ENCODE measurements at regions not wholly inside any gene's neighbourhood (a gene's known extent, or its start where the extent isn't known, plus 50 kb on each side); places are given as distances from the start of the nearest gene placed in this dataset.
"Not testable (repeated sequence)": the region's sequence is repeated elsewhere in the genome, so short reads cannot be mapped to it uniquely, and the experiment has no call there.

DNA sequence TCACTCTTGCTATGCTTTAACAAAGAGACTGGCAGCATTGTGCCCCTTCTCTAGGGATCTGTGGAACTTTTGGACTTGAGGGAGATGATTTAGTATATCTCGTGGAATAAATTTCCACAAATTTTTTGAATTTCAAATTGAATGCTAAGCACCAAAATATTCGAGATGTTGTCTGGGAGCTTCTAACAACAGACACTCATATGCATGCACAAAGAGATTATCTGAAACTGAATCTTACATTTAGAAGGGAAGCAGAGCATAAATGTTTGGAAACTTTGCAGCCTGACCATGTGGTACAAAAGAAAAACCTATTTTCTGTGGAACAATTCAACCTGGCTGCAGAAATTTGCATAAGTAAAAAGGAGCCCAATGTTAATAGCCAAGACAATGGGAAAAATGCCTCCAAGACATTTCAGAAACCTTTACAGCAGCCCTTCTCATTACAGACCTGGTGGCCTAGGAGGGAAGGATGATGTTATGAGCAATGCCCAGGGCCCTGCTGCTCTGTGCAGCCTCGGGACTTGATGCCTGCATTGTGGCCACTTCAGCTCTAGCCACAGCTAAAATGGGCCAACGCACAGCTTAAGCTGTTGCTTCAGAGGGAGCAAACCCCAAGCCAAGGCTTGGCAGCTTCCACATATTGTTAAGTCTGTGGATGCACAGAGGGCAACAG is 285.8 kb upstream of the FAM174A start:
- DNase-seq: no peak

DNA sequence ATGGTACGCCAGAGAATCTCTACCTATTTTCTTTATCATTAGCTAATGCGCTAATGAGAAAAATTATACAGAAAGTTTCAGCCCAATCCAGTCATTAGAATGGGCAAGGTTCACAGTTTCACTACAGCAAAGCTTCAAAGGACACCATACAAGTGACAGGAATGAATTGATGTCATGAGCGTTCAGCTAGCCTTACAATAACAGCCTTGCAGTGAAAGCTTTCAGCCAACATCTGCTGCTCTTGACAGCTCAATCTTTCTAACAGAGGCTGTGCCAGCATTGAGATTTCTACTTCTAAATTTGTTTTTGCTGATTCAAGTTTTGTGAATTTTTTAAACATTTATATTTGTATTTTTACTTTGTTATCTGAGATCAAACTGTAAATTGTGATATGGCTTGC is 302.4 kb upstream of the FAM174A start:
- DNase-seq: no peak

GRCh38 chr5:100188778-100189177 is 346.4 kb upstream of the FAM174A start:
- DNase-seq: no peak

- DNase-seq: no peak
Observed at GRCh38 chr5:100188339-100188738, 346.8 kb upstream of the FAM174A start.

- no peak for DNase-seq
Observed at GRCh38 chr5:100186181-100186580, 349.0 kb upstream of the FAM174A start.

- no peak for DNase-seq
Observed at GRCh38 chr5:100182402-100182801, 352.8 kb upstream of the FAM174A start.

DNA sequence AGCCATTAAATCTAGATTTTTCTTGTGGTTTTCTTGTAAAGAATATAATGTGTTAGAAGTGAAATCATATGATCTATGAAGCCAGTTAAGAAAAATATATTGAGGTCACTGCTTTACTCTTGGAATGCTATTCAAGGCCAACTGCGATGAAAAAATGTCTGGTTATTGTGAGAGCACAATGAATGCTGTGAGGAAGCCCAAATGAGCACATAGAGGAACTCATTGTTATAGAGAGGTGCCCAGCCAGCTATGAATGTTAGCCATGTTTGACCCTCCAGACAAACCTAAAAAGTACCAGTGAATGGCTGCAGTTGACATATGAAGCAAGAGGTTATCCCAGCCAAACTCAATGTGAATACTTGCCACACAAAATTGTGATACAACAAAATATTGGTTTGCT is 359.8 kb upstream of the FAM174A start:
- no peak for DNase-seq

DNA sequence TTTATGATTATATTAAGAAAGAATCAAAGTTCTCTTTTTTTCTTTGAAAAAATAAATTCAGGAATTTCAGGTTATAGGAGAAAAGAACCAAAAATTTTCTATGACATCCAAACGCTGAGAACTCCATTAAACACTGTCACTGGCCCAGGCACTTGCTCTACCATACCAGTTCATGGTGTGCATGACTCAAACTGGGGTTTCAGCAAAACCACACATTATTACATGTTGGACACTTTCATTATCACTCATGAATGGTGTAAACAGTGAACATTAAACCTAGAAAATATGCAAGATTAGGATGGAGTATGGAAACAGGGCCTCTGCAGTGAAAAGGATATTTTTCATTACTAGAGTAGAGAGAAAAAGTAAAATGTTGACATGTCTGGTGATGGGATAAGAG is 369.9 kb upstream of the FAM174A start:
- DNase-seq: no peak

DNA sequence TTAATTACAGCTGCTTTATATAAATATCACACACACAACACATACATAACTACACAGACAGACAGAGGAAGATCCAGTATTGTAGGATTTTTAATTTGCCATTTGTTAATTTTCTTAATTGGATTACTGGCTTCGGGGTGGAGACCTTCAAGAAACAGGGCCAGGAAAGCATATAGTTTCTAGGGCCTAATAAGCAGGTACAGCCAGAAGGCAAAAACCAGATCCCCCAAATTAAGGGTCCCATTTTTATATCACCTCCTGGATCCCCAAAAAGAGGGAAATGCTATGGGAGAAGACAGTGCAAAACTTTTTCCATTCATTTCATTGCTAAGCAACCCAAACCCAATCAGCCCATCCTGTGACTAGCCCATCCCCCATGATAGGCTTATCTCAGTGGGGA is 373.3 kb upstream of the FAM174A start:
- no peak for DNase-seq

GRCh38 chr5:100157066-100157465 is 378.1 kb upstream of the FAM174A start:
- DNase-seq: no peak

DNA sequence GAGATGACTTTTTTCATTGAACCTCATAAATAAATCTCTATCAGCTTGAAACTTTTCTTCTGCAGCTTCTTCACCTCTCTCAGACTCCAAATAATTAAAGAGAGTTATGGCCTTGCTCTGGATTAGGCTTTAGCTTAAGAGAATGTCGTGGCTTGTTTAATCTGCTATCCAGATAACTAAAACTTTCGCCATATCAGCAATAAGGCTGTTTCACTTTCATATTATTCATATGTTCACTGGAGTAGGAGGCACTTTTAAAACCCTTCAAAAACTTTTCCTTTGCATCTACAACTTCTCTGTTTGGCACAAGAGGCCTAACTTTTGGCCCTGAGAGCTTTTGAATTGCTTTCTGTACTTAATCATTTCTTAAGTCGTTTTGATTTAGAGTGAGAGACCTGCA is 386.9 kb upstream of the FAM174A start:
- DNase-seq: no peak

GRCh38 chr5:100142607-100143006 is 392.6 kb upstream of the FAM174A start:
- DNase-seq: no peak

GRCh38 chr5:100131161-100131560 is 404.0 kb upstream of the FAM174A start:
- DNase-seq: no peak

GRCh38 chr5:100130307-100130706 is 404.9 kb upstream of the FAM174A start:
- no peak for DNase-seq

DNA sequence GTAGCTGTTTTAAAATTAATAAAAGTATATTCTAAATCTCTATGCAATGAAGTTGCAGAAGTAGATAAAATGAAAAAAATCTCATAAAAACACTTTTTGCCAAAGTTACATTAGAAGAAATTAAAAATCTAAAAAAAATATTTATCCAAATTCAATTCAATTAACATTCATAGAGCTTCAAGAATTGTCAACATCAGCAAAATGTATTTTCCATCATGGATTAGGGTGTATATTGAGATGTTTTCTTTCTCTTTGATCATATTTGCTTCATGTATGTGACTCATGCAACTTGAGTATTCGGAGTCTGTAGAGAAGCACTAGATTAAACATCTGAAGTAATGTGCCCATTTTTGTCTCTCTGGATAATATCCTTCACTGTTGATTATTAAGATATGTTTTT is 415.3 kb upstream of the FAM174A start:
- no peak for DNase-seq

- no peak for DNase-seq
Observed at GRCh38 chr5:100110497-100110896, 424.7 kb upstream of the FAM174A start.

GRCh38 chr5:100108883-100109282 is 426.3 kb upstream of the FAM174A start:
- no peak for DNase-seq

GRCh38 chr5:100103592-100104119 is 431.5 kb upstream of the FAM174A start:
- not testable (repeated sequence) for DNase-seq

- not testable (repeated sequence) for DNase-seq
Observed at GRCh38 chr5:100101466-100101865, 433.7 kb upstream of the FAM174A start.

GRCh38 chr5:100096328-100096727 is 438.8 kb upstream of the FAM174A start:
- not testable (repeated sequence) for DNase-seq

- not testable (repeated sequence) for DNase-seq
Observed at GRCh38 chr5:100080703-100081102, 454.5 kb upstream of the FAM174A start.

- DNase-seq: not testable (repeated sequence)
Observed at GRCh38 chr5:100079163-100079562, 456.0 kb upstream of the FAM174A start.

DNA sequence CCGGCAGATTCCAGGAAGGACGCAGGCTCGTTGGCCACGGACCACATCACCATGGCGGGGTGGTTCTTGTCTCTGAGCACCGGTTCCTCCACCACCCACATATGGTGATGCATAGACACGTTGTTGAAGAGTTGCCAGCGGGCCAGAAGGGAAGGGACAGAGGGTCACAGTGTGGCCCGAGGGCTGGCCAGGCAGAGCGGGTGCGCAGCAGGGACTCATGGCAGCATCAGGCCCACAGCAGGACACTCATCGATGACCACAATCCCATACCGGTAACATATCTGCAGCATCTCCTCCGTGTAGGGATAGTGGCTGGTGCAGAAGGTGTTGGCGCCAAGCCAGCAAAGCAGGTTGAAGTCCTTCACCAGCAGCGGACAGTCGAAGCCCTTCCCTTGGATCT is 469.2 kb upstream of the FAM174A start:
- DNase-seq: not testable (repeated sequence)

- no peak for DNase-seq
Observed at GRCh38 chr5:100043475-100043874, 491.7 kb upstream of the FAM174A start.

All from amygdala (tissue), 56 donors.